ENCODE measurements at regions not wholly inside any gene's neighbourhood (a gene's known extent, or its start where the extent isn't known, plus 50 kb on each side); places are given as distances from the start of the nearest gene placed in this dataset.

DNA sequence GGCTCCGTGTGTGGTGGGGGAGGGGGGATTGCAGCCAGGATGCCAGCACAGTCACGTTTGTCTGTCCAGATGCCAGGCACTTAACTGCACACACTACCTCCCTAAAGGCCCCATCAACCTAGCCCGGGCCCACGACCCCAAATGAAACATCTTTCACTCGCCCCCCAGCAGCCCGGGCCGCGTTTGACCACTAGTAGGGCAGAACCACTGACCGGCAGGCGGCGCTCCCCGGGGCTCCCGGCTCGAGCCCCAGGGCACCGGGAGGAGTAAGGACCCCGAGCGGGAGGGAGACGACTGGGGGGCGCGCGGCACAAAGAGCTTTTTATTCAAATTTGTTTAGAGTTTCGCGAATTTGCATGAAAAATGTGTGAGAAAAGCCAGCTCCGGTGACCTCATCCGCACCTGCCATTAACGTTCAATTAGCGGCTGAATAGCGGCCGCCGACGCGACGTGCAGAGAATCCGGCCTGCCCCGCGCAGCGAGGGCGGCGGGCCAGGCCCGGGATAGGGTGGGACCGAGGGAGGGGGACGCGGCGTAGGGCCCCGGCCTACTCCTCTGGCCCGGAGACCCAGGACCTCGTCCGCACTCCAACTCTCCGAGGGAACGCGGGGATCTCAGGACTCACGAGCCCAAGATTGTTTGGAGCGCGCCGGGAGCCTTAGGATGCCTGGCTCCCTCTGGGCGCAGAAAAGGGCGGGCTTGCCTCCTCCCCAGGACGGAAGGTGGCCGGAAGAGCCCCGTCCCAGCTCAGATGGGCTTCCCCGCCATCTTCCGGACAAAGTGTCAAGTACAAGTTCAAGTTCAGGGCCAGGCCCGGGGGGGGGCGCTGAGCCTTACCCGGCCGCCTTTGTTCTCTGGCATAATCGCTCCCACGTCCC lies 64.9 kb upstream of the POLG start:
- DNase-seq (ENCODE audit: low read depth in 2 of 2) = no peak

DNA sequence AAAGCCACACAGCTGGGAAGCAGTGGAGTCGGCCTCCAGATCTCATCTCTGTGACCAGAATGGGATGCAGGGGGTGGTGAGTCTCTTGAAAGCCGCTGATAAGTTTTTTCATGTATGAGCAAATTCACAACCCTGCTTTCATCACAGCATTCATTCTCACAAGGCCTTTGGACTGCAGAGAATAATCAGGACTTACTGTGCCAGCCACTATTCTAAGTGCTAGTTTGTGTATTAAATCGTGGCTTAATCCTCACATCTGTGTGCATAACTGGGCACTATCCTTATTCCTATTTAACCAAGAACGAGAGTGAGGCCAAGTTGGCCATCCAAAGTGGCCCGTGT lies 64.2 kb upstream of the POLG start:
- no peak for DNase-seq (ENCODE audit: low read depth in 2 of 2)

DNA sequence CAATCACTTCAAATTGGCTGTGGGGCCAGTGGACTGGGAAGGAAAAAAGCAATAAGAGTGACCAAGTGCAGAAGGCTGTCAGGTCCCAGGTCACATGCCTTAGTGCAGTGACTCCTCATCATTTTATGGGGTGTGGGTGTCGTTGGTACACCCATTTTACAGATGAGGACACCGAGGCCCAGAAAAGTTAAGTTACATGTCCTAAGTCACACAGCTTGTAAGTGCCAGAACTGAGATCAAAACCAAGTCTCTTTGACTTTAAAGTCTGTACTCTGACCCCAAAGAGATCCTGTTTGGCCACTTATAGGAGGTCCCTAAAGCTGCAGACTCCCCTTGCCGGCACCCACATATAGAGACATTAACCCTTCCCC lies 63.0 kb upstream of the POLG start:
- DNase-seq (ENCODE audit: low read depth in 2 of 2) = no peak

DNA sequence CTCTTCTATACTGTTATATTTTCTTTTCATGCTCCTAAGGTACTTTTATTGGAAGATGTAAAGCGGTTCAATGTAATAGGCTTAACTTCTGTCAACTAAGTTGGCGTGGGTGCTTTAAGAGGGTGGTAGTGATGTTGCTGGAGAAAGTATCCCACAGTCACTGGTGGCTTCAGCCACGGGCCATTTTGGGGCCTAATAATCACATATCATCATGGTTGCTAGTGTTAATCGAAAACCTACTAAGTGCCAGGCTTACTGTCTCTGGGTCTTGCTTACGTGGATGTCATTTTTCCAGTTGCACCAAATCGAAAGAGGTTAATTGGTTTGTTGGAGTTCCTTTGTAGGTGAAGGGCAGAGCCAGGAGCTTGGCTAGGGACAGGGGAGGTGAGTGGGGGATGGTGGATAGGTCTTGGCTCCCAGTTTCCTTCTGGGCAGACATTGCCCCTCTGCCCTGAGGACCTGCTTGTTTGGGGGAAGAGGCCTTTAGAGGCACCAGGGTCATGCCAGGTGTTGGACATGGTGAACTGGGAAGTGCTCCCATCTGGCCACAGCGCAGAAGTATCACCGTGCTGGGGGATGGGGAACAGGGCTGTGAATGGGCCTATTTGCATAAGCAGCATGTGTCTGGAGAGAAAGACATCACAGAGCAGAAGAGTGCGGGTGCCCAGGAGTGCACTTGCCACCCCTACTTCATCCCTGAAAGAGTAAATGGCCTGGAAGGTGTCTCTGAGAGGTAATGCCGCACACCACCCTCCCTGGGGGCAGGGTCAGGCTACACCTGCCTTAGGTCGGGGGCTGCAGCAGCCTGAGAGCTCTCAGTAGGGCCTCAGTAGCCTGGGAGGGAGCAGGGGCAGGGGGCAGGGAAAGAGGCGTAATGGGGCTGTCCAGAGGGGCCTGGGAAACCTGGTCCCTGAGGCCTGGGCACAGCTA lies 62.4 kb upstream of the POLG start:
- no peak for DNase-seq (ENCODE audit: low read depth in 2 of 2)

DNA sequence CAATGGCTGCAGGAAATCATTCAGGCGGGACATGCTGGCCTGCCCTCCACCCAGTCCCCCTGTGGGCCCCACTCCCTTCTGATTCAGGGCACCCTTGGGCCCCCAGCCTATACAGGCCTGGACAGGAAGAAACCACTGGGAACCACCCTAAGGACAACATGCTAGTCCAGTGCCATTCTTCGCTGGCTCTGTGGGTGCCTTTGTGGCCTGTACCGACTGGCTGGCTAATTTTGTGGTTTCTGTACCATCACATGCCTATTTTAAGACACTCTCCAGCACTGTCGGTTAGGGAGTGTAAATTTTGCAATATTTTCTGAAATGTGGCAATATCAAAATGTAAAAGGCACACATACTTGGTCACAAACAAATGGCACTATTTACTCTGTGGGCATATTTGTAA lies 61.4 kb upstream of the POLG start:
- DNase-seq (ENCODE audit: low read depth in 2 of 2) = no peak

DNA sequence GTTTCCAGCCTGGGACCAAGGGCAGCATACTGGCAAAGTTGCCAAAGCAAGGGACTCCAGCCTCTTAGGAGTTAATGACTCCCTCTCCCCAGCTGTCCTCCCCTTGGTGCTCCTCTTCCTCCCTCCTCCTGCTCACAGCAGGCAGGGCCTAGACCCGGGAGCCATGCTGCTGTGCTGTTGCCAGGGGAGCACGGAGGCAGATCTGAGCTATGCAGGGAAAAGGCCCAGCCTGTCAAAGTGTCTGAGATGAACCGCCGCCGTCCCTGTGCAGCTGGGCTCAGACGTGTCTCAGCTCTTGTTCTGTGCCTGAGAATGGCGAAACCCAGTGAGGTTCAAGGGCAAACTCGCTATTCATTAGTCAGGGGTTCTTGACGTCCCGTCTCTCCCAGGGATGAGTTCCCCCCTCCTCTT lies 60.8 kb upstream of the POLG start:
- no peak for DNase-seq (ENCODE audit: low read depth in 2 of 2)

DNA sequence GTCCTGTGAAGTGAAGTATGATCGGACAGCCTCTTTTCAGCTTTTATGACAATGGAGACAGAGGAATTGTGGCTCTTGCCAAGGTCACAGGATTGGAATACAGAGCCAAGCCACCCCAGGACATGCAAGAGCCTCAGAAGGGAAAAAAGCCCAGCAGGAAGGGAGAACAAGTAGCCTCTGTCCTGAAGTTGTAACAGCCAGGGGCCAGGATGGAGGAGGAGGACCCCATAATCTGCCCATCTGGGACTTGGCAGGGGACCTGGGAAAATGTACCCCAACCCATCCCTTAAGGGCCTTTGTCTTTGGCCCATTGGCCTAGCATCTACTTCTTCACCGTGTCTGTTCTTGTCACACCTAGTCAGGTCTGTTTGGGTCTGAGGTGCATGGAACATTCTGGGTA lies 60.4 kb upstream of the POLG start:
- DNase-seq (ENCODE audit: low read depth in 2 of 2) = no peak

DNA sequence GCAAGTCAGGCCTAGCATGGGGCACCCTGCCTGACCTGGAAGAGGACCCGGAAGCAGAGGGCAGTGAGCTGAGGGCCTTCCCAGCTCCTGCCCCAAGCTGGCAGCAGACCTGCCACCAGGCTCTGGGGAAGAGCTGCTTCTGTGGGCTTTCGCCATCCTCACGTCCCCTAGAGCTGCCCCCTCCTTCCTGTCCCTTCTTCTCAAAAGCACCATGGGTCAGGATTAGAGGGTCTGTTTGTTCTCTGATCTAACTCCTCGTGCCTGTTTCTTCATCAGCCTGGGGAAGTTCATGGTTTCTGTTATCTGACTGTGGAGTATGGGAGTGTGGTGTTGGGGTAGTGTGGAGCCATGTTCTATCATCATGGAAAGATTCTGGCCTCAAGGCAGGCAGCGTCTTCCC lies 58.4 kb upstream of the POLG start:
- no peak for DNase-seq (ENCODE audit: low read depth in 2 of 2)

DNA sequence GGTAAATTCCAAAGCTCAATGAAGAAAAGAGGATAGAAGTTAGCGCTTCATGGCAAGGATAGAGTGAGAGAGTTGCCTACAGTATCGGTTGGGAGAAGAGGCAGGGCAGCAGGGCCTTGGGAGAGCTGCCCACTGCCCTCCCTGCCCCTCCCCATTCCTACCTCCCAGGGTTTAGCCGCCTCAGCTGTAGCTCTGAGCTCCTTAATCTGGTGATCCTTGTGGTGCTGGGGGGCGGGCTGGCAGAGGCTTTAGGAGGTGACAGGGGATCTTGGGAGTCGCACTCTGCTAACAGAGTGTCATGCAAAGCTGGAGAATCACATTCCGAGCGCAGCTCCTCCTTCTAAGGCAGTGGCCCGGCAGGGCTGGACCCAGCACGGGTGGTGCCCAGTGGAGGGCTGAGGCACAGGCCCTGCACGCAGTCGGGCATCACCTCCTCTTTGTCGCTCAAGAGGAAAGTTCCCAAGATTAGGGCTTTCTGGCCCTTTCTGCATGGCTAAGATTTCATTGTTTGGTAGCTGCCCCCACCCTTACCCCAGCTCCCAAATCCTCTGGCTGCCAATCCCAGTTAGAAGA lies 57.1 kb upstream of the POLG start:
- DNase-seq (ENCODE audit: low read depth in 2 of 2) = no peak

DNA sequence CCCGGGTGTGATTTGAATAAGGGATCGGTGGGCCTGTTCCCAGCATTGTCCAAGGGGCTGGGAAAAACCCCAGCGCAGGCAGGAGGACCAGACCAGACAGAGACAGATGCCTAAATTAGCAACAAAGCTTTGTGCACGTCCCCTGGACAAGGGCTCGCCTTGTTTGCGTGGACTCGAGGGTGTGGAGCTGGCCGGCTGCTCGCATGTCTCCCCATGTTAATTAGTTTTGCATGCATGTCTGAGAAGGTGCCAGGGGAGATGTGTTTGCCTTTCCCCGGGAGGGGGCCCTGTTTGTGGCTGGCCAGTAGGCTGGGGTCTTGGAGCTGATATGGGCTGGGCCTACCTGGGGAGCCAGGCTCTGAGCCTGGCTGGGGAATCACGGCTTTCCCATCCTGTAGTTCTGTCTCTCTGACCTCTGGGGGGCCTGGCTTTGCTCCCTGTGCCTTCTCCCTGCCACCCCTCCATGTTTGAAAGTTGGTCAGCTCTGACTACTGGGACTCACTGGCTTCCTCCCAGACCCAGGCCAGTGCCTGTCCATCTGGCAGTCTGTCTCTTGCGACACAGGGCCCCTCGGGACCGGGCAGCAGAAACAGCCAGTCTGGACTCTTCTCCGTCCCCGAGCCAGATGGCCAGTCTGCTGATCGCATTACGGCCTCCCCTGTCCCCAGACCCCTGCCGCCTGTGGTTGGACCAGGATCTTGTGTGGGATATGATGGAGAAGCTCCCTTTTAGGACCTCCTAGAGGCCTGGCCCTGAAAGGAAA lies 55.4 kb upstream of the POLG start:
- no peak for DNase-seq (ENCODE audit: low read depth in 2 of 2)

DNA sequence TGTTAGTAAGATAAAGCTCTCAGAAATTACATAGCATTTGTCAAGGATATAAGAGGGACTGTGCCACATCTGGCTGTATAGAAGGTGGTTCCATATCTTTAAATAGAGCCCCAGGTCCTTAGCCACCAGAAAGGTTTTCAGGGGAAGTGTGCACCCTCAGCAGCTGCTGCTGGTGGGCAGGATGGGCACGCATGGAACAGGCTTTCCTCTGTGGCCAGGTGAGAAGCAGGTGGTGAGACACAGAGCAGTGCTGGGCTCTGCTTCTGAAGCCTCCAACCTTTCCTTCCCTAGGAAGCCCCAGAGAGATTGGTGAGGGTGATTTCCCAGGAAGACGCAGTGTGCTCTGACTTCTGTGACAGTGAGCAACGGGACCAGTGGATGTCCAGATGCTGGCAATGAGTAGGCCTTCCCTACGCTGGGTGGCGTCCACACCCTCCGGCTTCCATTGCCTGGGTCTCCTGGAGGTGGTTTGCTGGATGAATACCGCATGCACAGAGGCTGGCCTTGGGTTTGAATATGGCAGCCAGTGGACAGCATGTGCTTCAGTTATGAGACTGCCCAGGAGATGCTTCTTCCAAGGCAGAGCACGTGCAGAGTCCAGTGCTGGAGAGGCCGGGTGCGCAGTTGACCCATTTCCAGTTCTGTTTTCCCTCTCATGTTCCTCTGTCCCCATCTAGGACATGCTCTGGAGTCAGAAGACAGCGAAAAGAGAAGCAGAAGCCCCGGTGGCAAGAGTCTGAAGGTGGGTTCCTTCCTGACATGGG lies 52.7 kb upstream of the POLG start:
- DNase-seq (ENCODE audit: low read depth in 2 of 2) = no peak

DNA sequence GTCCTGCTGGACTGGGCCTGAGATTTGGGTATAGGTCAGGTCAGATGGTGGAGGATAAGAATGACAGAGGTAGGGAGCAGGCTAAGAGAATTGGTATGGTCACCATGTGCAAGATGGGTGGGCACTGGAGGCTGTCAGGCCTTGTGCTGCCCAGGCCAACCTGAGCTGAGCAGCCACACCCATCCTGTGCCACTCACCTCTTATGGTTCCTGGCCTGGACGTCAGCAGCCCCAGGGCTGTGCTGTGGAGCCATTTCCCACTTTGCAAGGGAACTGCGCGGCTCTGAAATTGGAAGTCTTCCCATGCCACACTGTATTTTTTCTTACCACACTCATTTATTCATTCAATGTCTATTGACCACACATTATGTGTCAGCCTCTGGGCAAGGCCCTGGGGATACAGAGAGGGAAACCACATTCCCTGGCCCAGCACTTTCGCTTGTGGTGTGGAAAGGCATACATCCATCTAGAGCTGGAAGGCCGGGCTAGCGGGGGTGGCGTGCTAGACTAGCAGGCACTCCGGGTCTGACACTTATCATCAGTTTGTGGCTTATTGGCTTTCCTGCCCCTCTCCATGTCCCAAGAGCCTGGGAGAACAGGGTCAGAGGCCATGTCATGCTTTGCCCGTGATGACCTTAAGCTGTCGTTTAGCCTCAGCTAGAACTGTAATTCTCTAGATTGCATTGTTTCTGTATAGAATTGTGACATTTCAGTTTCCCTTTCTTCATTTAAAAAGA lies 51.1 kb upstream of the POLG start:
- DNase-seq (ENCODE audit: low read depth in 2 of 2) = no peak
